T follicular helper cell (primary cell): ENCODE measurements at regions not wholly inside any gene's neighbourhood (a gene's known extent, or its start where the extent isn't known, plus 50 kb on each side); places are given as distances from the start of the nearest gene placed in this dataset.

ENCODE experiments used
- DNase-seq: peaks from one replicate; pipeline ENCODE4 v3.0.0-alpha.2; 2020; ENCODE audit warnings: low read depth

DNA sequence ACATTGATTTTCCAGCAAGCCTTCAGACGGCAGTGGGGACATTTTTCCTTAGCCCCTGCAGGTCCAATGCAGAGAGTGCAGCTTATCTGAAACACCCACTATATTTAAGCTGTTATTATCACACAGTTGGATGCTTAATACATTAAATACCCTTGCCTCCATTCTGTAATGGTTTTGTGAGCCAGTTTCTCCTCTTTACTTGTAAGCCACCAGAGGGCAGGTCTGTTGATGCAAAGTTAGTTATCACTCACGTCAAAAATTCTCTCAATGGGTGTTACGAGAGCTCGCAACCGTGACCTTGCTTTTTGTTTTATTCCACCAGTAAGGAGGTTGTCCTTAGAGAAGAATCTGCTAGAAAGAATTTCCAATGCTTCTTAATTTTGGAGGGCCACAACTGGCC lies 189.8 kb downstream of the INSIG2 start:
- no peak for DNase-seq

DNA sequence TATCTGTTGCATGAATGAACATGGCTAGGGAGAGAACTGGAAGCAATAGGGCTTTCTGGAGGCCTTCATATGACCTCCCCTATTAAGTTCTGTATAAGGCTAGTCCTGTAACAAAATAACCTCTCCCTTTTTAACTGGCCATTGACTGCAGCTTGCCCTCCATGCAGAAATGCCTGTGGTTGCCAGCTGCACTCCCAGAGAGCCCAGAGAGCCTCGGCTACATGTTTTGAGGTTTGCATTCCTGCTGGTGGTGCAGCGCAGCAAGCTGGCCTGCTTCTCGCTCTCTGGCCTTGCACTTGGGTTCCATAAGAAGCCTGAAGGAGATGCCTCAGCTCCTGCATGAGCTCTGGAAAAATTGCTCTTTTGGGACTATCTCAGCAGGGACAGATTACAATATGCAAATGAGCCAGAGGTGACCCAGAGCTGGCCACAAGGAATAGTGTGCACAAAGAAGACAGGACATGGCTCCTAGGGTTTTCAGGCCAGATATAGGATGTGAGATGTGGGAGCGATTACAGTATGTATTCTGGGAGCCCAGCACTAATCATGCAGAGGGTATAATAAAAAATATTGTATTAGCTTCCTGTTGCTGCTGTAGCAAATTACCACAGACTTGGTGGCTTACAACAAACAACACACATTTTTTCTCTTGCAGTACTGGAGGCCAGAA lies 186.7 kb downstream of the INSIG2 start:
- DNase-seq = no peak

DNA sequence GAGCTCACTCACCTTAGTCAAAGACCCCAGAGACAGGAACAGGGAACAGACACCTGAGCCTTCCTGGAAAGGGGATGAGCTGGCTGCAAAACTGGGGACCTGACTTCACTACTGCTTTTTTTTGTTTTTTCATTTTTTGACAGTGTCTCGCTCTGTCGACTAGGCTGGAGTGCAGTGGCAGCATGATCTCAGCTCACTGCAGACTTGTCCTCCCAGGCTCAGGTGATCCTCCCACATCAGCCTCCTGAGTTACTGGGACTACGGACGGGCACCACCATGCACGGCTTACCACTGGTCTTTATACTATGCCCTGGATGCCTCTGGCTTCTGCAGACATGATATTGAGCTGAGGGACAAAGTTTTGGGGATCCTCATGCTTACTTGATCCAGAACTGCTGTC lies 184.1 kb downstream of the INSIG2 start:
- no peak for DNase-seq

DNA sequence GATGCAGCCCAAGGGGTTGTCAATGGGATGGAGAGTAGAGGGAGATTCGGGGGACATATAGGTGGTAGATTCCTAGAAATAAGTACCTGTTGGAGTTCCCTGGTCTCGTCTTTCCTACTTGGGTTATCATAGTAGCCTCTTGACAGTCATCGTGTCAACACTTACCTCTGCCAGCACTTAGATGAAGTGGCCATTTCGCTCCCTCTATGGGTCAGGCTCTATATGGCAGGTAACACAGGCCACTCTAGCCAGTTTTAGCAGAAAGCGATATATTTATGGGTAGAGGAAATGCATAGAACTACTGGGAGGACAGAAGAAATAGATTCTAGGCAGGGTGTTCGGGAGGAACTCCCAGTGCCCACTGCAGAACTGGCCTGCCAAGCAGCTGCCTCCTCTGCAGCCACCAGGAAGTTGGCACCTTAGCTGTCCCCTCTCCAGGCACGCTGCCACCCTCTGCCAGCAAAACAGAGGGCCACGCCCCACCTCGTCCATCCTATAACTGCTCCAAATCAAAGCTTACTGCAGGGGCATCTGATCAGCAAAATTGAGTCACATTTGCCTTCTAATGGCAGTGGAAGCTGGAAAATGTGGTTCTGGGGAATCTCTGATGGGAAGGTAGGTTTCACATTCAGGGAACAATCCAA lies 181.3 kb downstream of the INSIG2 start:
- DNase-seq = no peak

DNA sequence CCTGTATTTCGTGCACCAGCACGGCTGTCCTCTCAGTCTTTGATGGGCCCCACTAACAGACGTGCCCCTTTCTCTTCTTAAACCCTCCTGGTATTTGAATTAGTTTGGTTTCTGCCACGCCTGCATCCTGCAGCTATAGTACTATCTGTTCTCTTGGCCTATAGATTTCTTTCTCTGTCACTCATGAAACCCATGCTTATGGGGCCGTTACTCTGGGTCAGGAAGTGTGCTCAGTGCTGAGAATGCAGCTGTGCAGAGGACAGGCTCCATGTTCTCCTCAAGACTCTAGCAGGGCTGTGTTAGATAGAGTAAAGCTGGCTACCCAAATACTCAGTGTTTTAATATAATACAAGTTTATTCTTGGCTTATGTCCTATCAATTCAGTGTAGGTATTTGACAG lies 180.0 kb downstream of the INSIG2 start:
- no peak for DNase-seq

DNA sequence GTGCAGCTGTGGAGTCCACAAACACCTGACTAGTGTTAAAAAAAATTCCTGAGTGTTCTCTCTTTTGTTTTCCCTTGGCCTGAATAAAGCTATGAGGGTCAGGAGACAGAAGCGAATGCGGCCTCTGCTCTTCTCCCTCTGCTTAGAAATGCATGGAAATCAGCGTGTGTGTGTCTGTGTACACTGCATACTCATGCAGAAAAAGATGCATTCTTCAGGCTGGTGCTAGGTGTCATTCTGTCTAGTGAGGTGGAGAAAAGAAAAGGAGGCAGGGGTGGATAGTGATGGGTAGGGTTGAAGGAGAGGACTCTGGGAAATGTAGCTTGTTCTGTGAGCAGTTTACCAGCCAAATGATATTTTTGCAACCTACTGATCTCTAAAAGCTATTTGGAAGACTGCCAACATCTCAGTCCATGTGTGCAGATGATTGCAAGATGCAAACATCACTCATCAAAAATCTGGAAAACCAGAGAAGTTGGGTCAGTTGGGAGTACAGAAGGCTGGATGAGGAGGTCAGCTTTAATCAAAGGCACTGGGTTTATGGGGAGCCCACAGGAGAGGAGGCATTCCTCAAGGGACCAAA lies 177.7 kb downstream of the INSIG2 start:
- DNase-seq = no peak

DNA sequence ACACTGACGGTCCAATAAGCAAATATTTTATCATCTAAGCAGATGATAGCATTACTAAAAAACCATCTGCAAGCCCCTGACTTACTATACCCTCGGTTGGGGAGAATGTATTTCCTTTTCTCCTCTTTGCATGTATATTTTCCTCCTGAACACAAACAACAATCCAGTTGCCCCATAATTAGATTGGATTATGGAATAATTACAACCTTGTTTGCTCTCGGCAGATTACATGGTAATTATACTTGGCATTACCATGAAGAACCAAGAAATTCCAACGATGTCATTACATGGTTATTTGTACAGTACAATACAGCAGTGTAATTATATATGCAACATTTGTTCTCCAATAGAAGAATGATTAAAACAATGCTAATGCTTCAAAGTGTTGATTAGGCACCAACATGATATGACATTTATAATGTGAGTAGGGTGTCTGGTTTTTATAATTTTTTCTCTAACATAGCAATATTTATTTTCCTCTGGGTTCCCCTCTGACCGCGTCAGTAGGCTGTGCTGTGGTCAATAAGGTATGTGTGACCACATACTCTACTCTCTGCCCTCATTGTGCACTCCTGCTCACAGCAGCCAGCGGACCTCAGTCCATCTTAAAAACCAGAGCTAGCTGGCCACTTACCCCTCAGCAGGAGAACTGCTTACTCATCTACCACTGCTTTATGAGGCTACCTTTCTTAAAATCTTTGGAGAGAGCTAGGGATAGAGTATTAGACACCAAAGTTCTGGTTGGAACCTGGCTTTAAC lies 176.1 kb downstream of the INSIG2 start:
- no peak for DNase-seq

DNA sequence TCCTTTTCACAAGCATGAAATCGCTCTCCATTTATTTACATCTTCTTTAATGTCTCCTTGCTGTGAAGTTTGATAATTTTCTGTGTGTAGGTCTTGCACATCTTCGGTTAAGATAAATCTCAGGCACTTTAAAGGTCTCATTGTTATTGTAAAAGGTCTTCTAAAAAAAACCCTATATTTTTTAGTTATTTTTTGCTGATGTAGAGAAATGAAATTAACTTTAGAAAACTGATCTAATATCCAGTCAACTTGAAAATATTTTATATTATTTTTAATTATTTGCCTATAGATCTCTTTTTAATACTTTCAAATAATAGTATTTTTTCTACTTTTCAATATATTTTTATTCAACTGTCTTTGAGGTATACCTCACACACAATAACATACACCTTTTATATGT lies 169.4 kb downstream of the INSIG2 start:
- no peak for DNase-seq

DNA sequence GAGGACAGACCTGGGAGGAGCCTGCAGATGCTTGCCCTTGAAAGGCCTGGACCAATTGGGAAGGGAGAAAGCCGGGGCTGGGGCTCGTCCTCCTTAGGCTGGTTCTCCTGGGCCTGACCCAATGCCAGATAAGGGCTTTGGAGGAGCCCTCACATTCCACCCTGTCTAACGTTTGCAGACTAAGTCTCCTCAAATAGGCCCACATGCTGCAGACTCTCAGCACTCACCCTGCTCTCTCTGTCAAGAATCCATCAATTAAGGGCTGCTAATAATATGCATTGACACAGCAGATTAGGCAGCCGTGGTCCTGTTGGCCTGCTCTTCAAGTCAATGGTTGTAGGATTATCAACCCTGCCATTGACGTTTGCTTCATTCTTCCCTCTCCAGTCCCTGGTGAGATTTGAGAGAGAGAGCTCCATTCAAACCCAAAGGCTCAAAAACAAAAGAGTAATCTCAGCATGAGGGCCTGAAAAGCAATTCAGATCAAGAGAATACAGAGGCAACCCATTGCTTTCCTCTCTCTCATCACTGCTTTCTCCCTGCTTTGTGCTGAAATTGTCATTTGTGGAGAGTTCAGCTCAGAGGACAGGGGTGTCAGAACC lies 167.6 kb downstream of the INSIG2 start:
- no peak for DNase-seq

DNA sequence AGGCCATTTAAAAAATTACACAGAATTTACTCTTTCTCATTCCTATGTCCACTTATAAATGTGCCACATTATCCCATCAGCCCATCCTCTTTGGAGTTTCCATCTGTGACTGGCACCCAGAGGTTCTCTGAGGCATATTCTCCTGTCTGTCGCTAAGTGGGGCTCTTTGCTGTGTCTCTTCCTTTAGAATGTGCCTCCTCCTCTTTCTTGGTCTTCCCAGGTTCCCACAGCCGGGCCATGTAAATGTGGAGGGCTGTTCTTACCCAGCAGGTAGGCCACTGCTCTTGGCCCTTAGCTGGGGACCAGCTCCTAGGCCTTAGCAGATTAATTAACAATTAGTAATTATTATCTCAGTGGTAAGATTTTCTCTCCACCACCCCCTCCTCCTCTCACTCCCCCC lies 167.0 kb downstream of the INSIG2 start:
- no peak for DNase-seq

DNA sequence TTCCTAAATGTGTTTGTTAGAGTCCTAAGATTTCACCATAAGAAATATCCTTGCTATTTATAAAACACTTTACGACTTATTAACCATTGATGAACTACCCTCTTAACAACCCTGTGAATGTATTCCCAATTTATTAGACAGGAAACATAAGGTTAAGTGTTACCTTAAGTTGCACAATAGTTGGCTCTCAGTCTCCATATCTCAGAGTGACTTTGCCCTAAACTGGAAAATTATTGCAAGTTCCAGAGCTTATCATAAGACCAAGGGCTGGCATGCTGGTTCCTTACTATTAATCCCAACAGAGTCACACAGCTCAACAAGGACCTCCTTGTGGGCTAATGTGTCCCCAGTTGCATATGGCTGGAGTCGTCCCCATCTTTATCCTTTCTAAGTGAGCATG lies 165.8 kb downstream of the INSIG2 start:
- no peak for DNase-seq

DNA sequence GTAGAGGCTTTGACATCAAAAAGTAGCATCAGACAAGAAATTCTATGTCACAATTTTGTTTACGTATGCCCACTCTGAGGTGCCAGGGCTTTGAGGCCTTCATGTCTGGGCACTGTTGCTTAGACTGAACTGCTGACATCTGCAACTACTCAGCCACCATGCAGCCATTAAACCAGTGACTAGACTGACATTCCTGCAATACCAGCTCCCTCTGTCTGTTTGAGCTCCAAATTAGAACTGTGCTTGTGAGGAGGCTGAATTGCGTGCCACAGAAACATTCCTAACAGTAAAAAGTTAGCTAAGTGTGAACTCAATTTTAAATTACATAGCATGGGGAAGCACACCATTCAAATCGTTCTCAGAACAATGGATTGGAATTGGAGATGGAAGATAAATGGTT lies 163.2 kb downstream of the INSIG2 start:
- DNase-seq = no peak

DNA sequence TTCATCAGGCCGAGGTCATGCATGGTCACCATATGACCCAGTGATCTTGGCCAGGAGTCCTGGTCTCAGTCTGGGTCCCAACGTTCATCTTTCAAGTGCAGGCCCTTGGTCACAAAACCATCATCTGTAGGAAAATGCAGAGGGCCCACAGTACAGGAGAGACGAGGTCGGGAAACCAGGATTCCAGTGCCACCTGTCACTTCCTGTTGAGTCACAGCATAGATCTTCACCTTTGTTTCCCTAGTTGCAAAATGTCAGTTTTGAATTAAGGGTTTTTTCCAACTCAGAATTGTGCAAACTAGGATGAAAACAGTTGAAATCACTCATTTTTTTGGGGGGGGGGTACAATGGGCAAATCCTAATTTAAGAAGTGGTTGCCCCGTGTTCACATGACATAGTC lies 162.2 kb downstream of the INSIG2 start:
- DNase-seq = no peak

DNA sequence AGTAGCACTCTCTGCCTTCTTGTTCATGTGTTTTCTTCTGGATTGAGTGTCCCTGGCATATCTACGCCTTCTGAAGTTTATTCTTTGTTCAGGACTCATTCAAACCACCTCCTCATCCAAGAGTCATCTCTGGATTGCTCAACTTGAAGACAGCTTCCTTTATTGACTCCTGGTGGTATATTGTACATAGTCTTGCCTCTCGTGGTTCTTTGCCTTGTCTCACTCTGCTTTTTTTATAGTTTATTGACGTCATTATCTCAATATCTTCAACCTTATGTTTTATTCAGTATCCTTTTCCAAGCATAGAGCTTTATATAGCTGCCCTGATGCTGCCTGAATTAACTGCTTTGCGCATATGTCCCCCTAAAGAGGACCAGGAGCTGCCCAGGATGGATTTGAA lies 161.7 kb downstream of the INSIG2 start:
- DNase-seq = no peak

DNA sequence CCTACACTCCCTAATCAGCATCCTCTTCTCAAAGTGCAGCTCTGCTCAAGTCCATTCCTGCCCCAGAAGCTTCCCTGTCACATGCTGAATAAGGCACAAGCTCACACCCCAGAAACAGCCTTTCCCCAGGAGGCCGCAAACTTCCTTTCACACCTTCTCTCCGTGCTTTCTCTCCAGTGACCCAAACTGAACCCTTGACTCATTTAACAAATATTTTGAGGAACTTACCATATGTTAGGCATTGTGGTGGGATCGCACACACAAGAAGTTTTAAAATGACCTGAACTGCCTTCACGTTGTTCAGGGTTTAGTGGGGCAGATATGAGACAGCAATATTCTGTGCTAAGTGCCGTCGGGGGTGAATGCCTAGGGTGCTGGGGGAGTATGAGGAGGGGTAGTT lies 161.3 kb downstream of the INSIG2 start:
- no peak for DNase-seq

DNA sequence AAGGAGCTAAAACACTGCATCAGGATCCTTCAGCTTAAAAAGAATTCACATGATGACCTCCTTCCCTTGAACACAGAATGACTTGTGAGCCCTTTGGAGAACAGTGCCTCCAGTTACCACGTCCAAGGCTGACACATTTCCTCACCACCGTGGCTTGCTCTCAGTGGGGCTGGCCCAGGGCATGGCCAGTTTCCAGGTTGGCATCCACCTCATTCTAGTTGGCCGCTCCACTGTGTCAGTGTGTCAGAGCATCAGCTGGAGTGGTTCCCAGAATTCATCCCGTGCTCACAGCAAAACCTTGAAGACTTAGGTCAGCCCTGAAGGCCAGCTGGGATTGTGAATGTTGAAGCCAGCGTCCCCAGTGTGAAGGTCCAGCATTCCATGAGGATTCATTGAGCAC lies 158.5 kb downstream of the INSIG2 start:
- no peak for DNase-seq

DNA sequence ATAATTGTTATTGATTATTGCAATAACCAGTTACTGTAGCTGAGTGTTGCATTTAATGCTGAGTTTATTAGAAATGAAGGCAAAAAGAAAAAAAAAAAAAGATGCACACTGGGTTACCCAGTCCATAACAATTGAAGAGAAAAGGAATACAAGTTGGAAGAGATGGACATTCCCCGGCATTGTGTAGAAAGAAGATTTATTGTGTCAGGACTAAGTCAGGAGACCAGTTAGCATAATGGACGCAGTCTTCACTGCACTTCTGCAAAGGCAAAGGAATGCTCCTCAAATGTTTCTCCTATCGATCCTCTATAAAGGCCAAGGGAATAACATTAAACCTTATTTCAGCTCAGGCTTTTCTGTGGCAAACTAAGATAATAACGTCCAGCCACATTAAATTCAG lies 157.8 kb downstream of the INSIG2 start:
- no peak for DNase-seq

DNA sequence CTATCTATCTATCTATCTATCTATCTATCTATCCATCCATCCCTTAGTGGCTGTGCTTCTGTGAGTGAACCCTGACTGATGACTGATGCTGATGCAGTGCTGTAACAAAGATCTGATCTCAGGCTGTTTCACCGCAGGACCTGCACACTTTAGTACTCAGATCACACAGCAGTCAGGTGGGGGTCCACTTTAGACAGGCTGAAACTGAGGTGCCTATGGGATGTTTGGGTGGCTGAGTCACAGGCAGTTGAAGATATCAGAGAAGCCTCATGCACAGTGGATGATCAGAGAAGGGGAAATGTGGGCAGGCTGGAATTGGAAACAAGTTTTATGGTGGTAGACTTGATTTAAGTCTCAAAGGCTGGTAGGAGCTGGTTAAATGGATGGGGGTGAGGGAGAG lies 156.4 kb downstream of the INSIG2 start:
- DNase-seq = no peak

DNA sequence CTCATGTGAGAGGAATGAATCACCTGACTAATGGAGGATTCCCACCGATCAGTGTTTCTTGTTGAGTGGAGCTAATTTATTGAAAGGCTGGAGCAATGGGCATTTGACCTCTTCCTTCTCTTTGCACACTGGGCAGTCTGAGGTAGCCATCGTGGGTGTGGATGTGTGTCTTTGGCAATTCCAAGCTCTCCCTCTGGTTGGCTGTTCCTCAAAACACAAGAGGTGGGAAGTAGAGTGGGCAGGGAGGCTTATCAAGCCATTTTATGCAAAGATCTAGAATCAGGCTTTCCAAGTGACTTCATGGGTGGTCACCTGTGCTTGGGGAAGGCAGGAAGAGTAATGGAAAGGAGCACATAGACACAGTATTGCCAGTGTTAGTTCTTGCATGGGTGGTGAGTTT lies 154.8 kb downstream of the INSIG2 start:
- DNase-seq = no peak

DNA sequence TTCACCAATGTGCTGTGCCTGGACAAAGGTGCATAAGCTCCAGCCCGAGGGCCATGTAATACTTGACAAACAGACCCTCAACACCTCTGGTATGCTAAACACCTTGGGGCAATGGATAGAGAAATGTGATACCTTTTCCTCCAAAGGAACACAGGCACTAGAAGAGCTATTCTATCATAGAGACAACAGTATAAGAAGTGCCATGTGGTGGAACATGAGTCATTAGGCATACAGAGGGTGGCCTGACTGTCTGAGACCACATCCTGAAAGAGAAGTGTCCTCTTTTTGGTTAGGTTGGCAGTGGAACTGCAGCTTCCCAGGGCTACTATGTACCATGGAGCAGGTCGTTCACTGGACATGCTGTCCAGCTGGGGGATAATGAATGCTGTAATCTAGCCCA lies 153.9 kb downstream of the INSIG2 start:
- DNase-seq = no peak

DNA sequence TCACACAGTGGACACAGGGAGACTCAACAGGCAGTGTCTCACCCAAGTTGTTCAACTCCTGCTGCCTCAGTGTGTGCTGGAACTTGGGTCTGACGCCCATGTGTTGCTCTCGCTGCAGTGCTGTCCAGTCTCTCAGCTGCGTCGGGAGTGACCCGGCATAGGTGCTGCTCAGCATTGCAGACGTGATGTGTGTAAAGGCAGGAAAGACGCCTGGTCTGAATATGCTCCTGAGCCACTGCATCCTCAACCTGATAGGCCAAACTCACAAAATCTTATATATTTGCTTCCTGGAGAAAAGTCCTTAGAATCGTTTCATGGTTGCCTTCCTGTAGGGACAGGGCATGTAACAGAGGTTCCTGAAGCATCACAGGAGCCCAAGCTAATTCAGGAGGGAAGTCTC lies 152.9 kb downstream of the INSIG2 start:
- no peak for DNase-seq

DNA sequence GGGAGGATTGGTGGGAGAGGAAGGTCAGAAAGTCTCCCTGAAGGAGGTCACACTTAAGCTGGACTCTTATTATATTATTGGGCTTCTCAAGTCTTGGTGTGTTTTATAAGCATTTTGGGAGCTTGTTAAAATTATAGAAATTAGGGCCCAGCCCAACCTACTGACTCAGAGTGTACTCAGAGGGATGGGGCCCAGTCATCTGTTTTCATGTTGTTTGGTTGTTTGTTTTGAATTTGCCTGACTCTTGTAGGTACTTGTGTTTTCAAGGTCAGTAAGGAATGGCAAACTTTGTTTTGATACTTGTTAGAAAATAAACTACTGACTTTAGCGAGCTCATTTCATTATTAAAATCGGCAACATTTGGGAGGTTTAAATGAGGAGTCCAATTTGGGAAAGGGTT lies 152.0 kb downstream of the INSIG2 start:
- DNase-seq = no peak

DNA sequence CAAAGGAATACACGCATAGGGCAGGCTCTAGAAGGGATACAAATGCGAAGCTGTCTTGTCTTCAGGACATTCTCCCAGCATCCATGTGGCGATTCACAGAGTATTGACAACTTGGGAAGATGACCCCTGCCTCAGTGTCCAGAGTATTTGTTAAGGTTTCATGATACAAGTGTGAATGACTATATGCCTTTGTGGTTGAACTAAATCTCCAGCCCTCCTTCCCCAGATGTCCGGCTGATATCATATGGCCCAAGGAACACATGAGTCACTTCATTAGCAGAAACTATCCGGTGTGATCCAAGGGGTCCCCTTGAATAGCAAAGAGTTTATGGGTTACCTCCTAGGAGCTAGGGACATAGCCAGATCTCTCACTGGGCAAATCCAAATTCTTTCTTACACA lies 151.0 kb downstream of the INSIG2 start:
- DNase-seq = no peak
